GM20431 (cell line): ENCODE measurements at regions not wholly inside any gene's neighbourhood (a gene's known extent, or its start where the extent isn't known, plus 50 kb on each side); places are given as distances from the start of the nearest gene placed in this dataset.

Experiments used
- in situ Hi-C: fragments of 300-500 bp; cut with MseI, MboI; formaldehyde crosslinking; loops from one replicate; pipeline ENCODE4 v1.15.0; 2020; ENCODE audit warnings: low sequenced_read_pairs; ENCODE audit not compliant: unreplicated experiment

DNA sequence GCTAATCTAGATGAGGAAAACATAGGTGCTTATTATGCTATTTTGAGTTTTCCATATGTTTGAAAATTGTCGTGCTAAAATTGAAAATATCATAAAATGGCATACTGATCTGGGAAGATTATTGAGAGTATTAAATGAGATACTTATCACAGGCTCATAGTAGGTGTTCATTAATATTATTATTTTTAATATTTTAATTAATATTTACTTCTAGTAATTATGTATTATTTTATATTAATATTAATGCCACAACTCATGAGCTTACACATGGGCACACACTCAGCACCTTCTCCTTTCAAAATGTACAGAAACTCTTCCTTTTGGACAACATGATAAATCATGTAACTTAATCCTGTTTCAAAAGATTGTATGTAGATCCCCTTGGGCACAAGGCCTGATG lies 223.6 kb downstream of the RAB28 start:
- in situ Hi-C loops, result no loop called here

DNA sequence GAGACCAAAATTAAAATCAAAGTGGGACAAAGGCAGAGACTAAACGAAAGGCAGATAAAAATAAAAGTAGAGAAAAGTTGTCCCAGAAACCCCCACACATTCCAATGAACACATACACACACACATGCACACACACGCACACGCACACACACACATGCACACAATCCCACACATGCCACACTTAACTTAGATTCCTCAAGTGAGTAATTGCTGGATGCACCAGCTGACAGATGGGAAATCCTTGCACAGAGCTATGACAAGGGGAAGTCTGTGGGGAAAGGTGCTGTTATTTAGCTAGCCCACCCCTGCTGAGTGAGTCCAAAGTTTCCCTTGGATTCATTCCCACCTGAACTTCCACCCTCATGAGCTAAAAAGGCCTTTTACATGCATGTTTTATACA lies 233.9 kb downstream of the RAB28 start:
- in situ Hi-C loops, result no loop called here

DNA sequence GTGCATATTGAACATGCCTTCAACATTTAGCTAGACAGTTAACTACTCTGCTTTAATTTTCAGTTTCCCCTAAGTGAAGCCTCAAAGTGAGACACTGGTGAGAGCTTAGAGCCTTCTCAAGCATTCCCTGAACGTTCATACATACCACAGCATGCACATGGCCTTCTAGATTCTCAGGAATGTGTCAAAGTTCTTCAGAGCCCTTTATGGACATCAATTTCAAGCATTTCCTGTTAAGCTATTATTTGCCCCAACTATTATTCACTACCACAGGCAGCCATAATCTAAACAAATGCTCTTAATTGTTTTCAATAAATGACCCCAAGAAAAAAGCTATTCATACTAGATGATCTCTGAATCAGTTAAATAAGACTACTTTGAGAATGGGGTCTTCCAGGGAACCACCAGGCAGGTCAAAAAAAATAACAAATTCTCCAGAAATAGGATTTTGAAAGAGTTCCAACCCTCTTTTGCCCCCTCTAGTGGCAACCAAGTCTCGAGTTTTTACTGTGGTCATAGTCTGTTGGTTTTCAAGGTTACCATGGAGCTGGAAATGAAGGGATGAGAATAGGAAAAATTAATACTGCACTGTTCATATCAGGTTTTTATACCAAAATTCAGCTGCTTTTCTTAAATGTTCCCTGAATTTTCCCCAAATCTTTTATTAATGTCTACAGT lies 235.4 kb downstream of the RAB28 start:
- in situ Hi-C loops, result no loop called here

DNA sequence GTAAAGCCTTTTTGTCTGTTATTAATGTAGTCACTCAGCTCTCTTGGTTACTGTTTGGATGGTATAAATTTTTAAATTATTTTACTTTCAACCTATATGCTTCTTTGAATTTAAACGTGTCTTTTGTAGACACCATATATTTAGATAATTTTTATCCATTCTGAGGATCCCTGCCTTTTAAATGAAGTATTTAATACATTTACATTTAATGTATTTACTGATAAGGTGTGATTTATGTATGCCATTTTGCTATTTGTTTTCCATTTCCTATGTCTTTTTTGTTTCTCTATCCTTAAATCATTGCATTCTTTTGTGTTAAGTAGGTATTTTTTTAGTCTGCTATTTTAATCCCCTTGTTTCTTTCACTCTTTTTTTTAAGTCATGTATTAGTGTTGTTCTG lies 238.0 kb downstream of the RAB28 start:
- in situ Hi-C loops, result no loop called here

DNA sequence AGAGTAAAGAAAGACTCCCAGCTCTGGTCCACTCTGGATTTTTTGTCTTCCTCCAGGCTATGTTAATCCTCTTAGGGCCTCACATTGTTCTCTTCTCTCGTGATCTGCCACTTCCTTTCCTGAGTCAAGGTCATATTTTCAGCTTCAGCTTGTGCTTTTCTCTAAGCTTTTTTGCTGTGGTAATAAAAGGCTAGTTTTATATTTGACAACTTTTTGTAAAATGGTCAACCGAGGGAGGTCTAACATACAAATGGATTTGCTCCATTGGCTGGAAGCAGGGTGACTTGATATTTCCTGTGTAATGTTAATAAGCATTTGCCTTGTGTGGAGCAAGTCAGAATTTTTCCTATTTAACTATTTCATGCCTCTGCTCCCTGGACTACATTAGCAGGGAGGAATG lies 239.7 kb downstream of the RAB28 start:
- in situ Hi-C loops, result no loop called here

- in situ Hi-C loops, result no loop called here
Measured at GRCh38 chr4:13243152-13243551, 241.0 kb downstream of the RAB28 start.

DNA sequence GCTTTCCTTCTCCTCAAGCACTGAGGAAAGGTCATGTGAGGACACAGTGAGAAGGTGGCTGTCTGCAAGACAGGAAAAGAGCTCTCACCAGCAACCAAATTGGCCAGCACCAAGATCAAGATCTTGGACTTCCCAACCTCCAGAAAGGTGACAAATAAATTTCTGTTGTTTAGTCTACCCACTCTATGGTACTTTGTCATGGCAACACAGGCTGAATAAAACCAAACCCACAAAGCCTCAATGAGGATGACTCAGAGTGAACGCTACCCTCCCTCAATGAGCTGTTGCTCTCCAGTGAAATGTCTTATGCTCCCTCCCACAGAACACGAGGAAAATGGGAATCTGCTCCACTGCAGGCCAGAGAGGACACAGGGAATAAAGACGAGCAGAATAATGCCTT lies 244.1 kb downstream of the RAB28 start:
- in situ Hi-C loops, result no loop called here

GRCh38 chr4:13238936-13239335 lies 245.2 kb downstream of the RAB28 start:
- in situ Hi-C loops, result no loop called here

DNA sequence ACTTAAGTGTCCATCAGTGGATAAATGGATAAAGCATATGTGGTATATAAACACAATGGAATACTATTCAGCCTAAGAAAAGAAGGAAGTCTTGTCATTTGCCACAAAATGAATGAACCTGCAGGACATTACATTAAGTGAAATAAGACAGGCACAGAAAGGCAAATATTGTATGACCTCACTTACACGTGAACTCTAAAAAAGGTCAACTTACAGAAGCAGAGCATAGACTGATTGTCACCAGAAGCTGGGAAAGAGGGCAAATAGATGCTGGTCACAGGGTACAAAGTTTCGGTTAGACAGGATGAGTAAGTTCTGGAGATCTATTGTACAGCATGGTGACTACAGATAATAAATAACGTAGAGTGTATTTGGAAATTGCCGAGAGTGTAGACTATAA lies 247.7 kb downstream of the RAB28 start:
- in situ Hi-C loops, result no loop called here

GRCh38 chr4:13233755-13234154 lies 250.4 kb downstream of the RAB28 start:
- in situ Hi-C loops, result no loop called here

DNA sequence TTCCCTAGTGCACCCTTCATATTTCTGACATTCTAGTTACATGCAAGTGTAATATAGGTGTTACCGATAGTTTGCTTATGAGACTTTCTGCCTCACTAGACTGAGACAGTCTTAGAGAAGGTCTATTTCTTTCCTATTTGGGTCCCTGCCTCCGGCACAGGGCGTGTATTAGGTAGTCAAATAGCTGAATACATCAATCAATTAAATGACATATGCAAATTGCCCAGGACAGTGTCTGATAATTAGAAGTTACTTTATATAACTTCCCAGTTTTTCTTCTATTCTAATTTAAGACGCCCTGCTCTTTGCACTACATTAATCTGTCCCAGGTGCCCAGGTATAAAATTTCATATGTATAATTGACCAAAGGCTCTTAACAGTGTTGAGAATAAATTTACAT lies 264.2 kb downstream of the RAB28 start:
- in situ Hi-C loops, result no loop called here

DNA sequence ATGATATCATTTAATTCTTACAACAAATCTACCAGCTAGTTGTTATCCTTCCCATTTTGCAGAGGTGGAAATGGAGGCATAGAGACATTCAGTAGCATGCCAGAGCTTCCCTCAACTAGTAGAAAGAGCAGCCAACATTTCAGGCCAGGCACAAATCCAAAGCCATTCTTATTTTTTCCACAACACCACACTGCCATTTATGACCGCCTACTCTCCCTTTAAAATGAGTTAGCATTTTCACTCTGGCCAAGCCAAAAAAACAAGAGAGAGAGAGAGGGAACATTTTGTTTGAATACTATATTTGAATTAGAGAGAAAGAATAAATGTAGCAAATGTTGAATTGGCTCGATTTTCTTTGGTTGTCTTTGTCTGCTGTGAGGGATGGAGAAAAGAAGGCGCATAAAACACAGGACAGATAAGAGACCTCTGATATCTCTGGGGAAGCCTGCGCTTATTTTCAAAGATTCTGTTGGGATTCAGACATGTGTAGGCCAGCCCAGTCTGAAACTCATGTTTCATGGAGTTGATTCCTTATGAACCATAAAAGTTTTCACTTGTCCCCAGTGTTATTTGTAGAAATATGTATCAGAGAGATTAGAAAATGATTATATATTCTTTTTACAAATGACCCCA lies 265.7 kb downstream of the RAB28 start:
- in situ Hi-C loops, result no loop called here

GRCh38 chr4:13215560-13215959 lies 268.6 kb downstream of the RAB28 start:
- in situ Hi-C loops, result no loop called here

GRCh38 chr4:13212936-13213335 lies 271.2 kb downstream of the RAB28 start:
- in situ Hi-C loops, result no loop called here

DNA sequence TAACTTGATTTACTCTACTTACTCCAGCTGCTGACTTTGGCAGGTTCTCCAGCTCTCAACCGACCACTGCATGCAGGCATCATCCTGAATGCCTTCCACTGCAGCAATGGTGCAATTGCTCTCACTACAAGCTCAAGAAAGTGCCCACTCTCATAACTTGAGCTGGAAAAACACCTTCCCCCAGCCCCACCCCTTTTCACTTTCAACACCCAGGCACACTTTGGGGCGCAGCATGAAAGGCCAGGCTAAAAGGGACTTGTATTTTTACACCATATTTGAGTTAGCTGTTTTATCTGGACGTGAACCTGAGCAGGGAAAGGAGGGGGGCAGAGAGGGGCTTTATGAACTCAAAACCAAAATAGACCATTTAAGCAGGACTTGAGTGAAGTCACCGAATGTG lies 274.5 kb downstream of the RAB28 start:
- in situ Hi-C loops, result no loop called here

DNA sequence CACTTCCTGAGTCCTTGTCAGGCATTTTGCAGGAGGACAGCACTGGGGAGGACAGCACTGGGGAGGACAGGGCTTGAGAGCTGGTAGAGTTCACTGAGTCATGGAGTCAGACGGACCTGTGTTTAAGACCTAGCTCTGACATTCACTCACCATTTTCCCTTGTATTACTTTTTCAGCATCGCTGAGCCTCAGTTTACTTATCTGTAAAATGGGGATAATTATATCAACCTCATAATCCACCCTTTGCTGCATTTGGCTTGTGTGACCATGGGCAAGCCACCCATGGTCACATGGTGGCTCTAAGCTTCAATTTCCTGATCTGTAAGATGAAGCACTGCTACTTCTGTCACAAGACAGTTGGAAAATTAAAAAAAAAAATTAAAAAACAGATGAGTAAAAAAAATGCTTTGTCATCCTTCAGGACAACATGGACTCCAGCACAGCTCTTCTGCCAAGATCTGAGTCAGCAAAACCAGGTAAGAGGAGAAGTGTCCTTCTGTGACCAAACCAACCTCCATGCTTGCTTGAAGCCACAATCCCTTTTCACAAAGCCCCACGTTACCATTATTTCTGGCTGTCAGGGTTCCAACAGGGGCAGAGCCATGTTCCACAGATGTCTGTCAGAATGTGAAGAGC lies 275.5 kb downstream of the RAB28 start:
- in situ Hi-C loops, result no loop called here

DNA sequence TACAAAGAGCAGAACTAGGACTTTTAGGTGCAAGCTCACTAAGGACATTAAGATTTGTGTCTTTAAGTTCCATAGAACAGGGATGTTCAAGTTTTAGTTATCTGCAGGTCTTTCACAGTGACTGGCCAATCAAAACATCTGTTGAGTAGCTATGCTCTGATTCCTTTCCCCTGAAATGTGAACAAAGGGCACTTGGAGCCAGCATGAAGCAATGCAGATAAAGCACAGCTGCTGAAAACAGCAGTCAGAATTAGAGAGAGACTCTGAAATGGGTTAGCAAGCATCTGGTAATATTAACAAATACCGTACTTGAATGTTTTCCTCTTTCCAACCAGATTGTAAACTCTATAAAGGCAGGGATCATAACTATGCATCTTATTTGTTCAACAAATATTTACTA lies 276.9 kb downstream of the RAB28 start:
- in situ Hi-C loops, result no loop called here

DNA sequence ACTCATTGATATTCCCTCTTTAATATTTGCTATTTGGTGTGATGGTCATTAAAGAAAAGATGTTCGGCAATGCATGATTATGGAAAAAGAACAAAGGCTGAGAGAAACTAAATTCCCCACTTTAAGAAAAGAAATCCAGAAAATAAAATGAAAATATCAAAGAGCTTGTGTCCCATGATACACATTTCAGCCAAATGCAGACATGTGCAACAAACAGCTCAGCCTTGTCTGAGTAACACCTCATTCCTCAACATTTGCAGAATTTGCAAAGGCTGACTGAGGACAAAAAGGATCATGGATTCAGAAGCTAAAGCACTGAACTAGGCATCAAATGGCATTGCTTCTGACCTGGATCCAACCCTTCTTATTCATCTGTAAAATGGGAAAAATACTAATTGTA lies 281.0 kb downstream of the RAB28 start:
- in situ Hi-C loops, result no loop called here

- in situ Hi-C loops, result no loop called here
Measured at GRCh38 chr4:13202701-13203100, 281.4 kb downstream of the RAB28 start.

DNA sequence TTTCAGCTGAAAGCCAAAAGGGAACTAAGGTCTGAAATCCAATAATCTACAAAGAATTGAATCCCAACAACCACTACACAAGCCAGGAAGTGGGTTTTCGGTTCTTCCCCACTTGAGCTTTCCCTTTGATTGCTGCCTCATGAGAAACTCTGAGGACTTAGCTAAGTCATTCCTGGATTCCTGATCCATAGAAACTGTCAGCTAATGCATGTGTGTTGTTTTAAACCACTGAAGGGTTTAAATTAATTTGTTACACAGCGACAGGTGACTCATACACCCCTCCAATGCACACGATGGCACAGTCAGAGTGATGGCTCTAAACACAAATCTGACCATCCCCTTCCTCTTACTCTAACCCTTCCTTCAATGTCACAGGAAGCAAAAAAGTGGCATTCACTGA lies 282.9 kb downstream of the RAB28 start:
- in situ Hi-C loops, result no loop called here

- in situ Hi-C loops, result no loop called here
Measured at GRCh38 chr4:13196721-13197120, 287.4 kb downstream of the RAB28 start.

- in situ Hi-C loops, result no loop called here
Measured at GRCh38 chr4:13193662-13194061, 290.5 kb downstream of the RAB28 start.
